HG03521 (cell line): ENCODE measurements at regions not wholly inside any gene's neighbourhood (a gene's known extent, or its start where the extent isn't known, plus 50 kb on each side); places are given as distances from the start of the nearest gene placed in this dataset.

ENCODE experiments used
- ATAC-seq: cut with Tn5 transposase; IDR thresholded peaks from one replicate; pipeline ENCODE4 v1.9.1; 2021; ENCODE audit warnings: mild to moderate bottlenecking, moderate library complexity; ENCODE audit not compliant: unreplicated experiment

- ATAC-seq: no peak
These were observed 68.3 kb upstream of the SHISA3 start for GRCh38 chr4:42328978-42329377.

- no peak for ATAC-seq
These were observed 67.9 kb upstream of the SHISA3 start for GRCh38 chr4:42329421-42329820.

GRCh38 chr4:42330002-42330592 is 67.2 kb upstream of the SHISA3 start:
- no peak for ATAC-seq

GRCh38 chr4:42331040-42331439 is 66.2 kb upstream of the SHISA3 start:
- ATAC-seq: no peak

- ATAC-seq: no peak
These were observed 65.3 kb upstream of the SHISA3 start for GRCh38 chr4:42331914-42332368.

GRCh38 chr4:42339935-42340406 is 57.3 kb upstream of the SHISA3 start:
- ATAC-seq: no peak

- no peak for ATAC-seq
These were observed 55.7 kb upstream of the SHISA3 start for GRCh38 chr4:42341518-42342026.

GRCh38 chr4:42342459-42342858 is 54.8 kb upstream of the SHISA3 start:
- no peak for ATAC-seq

GRCh38 chr4:42344309-42344708 is 53.0 kb upstream of the SHISA3 start:
- ATAC-seq: no peak

GRCh38 chr4:42344749-42345148 is 52.5 kb upstream of the SHISA3 start:
- no peak for ATAC-seq

- no peak for ATAC-seq
These were observed 51.2 kb upstream of the SHISA3 start for GRCh38 chr4:42345962-42346544.

GRCh38 chr4:42347076-42347475 is 50.2 kb upstream of the SHISA3 start:
- ATAC-seq: no peak
